Upper lobe of right lung (tissue), 1 donor: ENCODE measurements at regions not wholly inside any gene's neighbourhood (a gene's known extent, or its start where the extent isn't known, plus 50 kb on each side); places are given as distances from the start of the nearest gene placed in this dataset.

Experiments used
- ATAC-seq: fragments of 200-7000 bp; cut with Tn5 transposase; one replicate; pipeline ENCODE4 v1.9.1; 2020; ENCODE audit warnings: mild to moderate bottlenecking, moderate library complexity
- DNase-seq: peaks from one replicate; pipeline ENCODE4 v3.0.0-alpha.2; 2020
- H3K27ac ChIP-seq: fragments of 200-600 bp; one replicate; pipeline ENCODE4 v1.8.0; 2022
- H3K27me3 ChIP-seq: fragments of 200-600 bp; one replicate; pipeline ENCODE4 v1.8.0; 2022; ENCODE audit warnings: mild to moderate bottlenecking
- H3K36me3 ChIP-seq: fragments of 200-600 bp; one replicate; pipeline ENCODE4 v1.8.0; 2022
- H3K4me1 ChIP-seq: fragments of 200-600 bp; one replicate; pipeline ENCODE4 v1.8.0; 2022
- H3K4me3 ChIP-seq: fragments of 200-600 bp; one replicate; pipeline ENCODE4 v1.8.0; 2022; ENCODE audit warnings: mild to moderate bottlenecking
- H3K9me3 ChIP-seq: fragments of 200-600 bp; one replicate; pipeline ENCODE4 v1.8.0; 2022
- intact Hi-C: fragments of 100-400 bp; cut with DNase I; formaldehyde crosslinking; loops from one replicate; pipeline ENCODE4 v1.11.0; 2022
- TF ChIP-seq, protein P1 (sequence below): fragments of 200-600 bp; IDR thresholded peaks from one replicate; pipeline ENCODE4 v1.8.0; 2022; ENCODE audit warnings: antibody characterized with exemption
- donor health status: DM: no; HTN: yes; CAD: no; lungs with severe emphysema.

DNA sequence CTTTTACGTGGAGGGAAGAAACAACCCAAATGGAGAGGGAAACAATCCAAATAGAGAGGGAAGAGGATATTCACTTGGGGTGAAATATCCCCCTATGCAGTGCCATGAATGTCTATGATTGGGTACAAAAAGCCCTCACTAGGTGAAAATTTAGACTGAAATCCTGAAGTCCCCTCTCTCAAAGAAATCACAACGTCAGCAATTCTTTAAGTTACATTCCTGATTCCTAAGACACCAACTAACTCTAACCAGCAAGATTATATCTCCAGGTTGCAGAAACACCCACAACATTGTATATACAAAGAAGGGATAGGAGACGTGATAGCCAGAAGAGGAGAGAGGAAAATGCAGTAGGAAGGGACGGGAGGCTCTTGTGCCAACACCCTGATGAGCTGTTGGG lies 374.3 kb downstream of the DCAF12L2 start:
- TF ChIP-seq, protein P1, sequence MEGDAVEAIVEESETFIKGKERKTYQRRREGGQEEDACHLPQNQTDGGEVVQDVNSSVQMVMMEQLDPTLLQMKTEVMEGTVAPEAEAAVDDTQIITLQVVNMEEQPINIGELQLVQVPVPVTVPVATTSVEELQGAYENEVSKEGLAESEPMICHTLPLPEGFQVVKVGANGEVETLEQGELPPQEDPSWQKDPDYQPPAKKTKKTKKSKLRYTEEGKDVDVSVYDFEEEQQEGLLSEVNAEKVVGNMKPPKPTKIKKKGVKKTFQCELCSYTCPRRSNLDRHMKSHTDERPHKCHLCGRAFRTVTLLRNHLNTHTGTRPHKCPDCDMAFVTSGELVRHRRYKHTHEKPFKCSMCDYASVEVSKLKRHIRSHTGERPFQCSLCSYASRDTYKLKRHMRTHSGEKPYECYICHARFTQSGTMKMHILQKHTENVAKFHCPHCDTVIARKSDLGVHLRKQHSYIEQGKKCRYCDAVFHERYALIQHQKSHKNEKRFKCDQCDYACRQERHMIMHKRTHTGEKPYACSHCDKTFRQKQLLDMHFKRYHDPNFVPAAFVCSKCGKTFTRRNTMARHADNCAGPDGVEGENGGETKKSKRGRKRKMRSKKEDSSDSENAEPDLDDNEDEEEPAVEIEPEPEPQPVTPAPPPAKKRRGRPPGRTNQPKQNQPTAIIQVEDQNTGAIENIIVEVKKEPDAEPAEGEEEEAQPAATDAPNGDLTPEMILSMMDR = no peak
- no peak for DNase-seq
- ATAC-seq = no peak
- H3K27me3 ChIP-seq = no peaks in the 10 kb centered on the region
- no peaks in the 10 kb centered on the region for H3K9me3 ChIP-seq
- no peaks in the 10 kb centered on the region for H3K4me1 ChIP-seq
- no peaks in the 10 kb centered on the region for H3K36me3 ChIP-seq
- no peak overlapping the region for H3K4me3 ChIP-seq
- intact Hi-C loops = no loop called here
- H3K27ac ChIP-seq = no peak overlapping the region

DNA sequence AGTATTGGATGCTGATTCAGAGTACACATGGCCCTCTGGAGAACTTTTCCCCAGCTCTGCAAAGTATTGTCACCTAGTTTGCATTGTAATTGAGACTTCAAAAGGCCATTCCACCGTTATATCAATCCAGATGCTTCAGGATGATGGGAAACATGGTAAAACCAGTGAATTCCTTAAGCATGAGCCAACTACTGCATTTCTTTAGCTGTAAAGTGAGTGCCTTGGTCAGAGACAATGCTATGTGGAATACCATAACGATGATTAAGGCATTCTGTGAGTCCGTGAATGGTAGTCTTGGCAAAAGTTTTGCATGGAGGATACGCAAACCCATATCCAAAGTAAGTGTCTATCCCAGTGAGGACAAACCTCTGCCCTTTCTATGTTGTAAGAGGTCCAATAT lies 355.2 kb downstream of the DCAF12L2 start:
- no peak for ATAC-seq
- H3K27ac ChIP-seq = no peak overlapping the region
- no peaks in the 10 kb centered on the region for H3K4me1 ChIP-seq
- TF ChIP-seq, protein P1 = no peak
- no peaks in the 10 kb centered on the region for H3K36me3 ChIP-seq
- intact Hi-C loops = no loop called here
- DNase-seq = no peak
- no peaks in the 10 kb centered on the region for H3K9me3 ChIP-seq
- H3K4me3 ChIP-seq = no peak overlapping the region
- no peaks in the 10 kb centered on the region for H3K27me3 ChIP-seq

DNA sequence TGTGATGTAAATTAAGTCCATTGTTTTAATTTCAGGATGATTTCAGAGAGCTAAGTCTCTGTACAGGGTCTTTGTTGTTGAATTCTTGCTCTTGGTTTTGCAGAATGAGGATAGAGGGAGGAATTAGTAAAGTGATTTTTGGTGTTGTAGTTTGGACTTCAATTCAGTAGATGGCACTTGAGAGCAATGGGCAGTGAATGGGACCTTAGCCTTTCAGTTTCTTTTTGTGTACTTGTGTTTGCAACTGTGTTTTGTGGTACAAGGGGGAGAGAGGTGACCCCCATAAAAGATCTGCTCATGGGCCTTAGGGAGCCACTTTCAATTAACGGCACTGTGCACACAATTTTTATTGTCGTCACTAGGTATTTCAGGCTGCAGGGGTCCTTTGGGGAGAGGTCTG lies 340.0 kb downstream of the DCAF12L2 start:
- Histone ChIP-seq H3K9me3 (no peaks in the 10 kb centered on the region), H3K4me1 (no peaks in the 10 kb centered on the region), H3K27me3 (no peaks in the 10 kb centered on the region), H3K36me3 (no peaks in the 10 kb centered on the region), H3K27ac (no peak overlapping the region), H3K4me3 (no peak overlapping the region)
- ATAC-seq (no peak), DNase-seq (no peak)
- TF ChIP-seq, protein P1 = no peak
- intact Hi-C loops = no loop called here

DNA sequence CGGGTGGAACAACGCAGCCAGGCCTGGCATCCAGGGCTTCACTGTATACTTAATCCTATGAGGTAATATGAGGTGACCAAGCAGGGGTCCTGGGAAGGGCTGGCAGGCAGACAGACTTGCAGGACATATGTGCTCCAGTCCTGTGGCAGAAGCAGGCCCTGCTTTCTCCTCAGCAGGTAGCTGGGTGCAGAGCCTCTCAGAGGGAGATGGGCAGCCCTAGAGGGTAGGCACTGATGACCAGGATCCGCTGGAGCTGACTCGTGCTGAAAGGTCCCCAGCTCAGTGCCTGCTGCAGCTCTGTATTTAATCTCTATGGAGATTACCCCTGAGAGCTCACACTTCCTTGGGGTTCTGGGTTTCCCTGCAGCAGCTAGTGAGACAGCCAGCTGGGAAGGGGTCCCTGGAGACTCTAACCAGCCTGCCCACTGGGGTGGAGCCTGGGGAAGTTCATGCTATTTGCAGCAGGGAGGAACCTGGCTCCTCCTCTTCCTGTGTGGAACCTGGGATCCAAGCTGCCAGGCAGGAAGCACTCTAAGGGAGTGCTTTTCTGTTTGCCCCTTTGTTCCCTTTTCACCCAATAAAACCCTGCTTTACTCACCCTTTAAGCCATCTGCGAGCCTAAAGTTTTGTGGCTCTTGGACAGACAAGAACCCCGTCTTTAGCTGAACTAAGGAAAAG lies 339.2 kb downstream of the DCAF12L2 start:
- H3K9me3 ChIP-seq = no peaks in the 10 kb centered on the region
- H3K27me3 ChIP-seq = no peaks in the 10 kb centered on the region
- DNase-seq (no peak), ATAC-seq (no peak)
- H3K4me3 ChIP-seq = no peak overlapping the region
- no peak overlapping the region for H3K27ac ChIP-seq
- no peaks in the 10 kb centered on the region for H3K4me1 ChIP-seq
- no peaks in the 10 kb centered on the region for H3K36me3 ChIP-seq
- TF ChIP-seq, protein P1 = no peak
- intact Hi-C loops = no loop called here

DNA sequence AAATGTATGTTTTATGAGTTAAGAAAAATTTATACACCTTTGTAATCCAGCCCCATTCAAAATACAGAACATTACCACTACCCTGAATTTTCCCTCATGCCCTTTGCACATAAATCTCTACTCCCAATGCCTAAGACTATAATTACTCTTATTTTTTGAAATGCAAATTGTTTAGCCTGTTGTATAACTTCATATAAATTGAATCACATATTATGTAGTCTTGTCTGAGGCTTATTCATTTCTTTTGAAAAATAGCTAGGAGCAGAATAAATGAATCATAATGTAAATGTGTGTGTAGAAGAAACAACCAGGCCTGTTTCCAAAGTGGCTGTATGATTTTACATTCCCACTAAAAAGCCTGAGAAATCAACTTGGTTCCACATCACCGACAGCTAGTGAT lies 319.8 kb downstream of the DCAF12L2 start:
- Histone ChIP-seq H3K4me1 (no peaks in the 10 kb centered on the region), H3K27ac (no peak overlapping the region), H3K36me3 (no peaks in the 10 kb centered on the region), H3K27me3 (no peaks in the 10 kb centered on the region), H3K9me3 (no peaks in the 10 kb centered on the region), H3K4me3 (no peak overlapping the region)
- DNase-seq (no peak), ATAC-seq (no peak)
- intact Hi-C loops = no loop called here
- TF ChIP-seq, protein P1 = no peak

DNA sequence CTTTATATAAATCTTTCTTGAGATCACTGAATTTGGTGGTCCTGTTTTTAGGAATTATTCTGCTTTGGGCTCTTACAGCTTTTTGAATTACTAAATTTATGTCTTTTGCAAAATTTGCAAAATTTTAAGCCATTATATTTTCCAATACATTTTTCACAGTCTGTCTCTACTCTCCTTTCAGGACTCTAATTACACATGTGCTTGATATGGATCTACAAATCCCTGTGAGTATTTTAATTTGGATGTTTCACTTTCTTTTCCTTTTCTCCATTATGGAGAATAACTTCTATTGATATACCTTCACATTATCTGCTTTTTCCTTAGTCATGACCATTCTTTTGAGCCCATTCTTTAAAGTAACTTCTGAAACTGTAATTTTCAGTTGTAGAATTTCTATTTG lies 315.4 kb downstream of the DCAF12L2 start:
- Histone ChIP-seq H3K4me1 (no peaks in the 10 kb centered on the region), H3K4me3 (no peak overlapping the region), H3K9me3 (no peaks in the 10 kb centered on the region), H3K36me3 (no peaks in the 10 kb centered on the region), H3K27ac (no peak overlapping the region), H3K27me3 (no peaks in the 10 kb centered on the region)
- DNase-seq (no peak), ATAC-seq (no peak)
- TF ChIP-seq, protein P1 = no peak
- intact Hi-C loops = no loop called here
